ENCODE measurements at regions not wholly inside any gene's neighbourhood (a gene's known extent, or its start where the extent isn't known, plus 50 kb on each side); places are given as distances from the start of the nearest gene placed in this dataset.

DNA sequence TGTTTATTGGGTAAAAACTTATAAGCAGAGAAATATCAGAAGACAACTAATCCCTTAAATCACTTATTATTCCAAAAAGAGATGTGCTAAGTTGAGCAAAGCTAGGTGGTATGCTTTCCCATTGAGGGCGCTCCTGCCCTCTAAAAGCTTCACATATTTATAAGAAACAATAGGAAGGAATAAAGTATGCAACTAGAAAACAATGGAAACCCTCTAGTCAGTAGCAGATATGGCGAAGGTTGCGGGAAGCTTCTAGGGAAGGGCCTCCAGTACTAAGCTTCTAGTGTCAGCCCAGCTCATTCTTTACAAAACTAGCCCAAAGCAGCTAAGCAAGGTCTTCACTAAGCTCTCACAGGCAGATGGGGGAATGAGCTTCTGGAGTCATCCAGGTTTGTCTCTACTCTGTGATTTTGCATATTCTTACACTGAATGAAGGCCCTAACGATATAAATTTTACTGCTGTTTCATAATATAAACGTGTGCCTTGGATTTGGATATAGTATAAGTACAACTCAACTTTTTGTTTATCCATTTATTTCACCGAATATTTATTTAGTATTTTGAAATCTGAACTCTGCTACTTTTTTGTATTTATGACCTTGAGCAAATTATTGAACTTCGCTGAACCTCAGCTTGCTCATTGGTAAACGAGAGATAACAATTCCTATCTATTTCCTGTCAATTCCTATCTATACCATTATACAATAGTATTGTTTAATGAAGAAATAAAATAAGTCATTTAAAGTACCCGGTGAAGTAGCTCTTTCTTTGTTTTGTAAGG lies 571.4 kb downstream of the ELAVL2 start:
- TF ChIP-seq POLR2A (IDR thresholded peaks at IDR 0.05; ENCODE audit: low read depth) (no peak), EP300 (IDR thresholded peaks at IDR 0.05) (no peak), POLR2AphosphoS5 (IDR thresholded peaks at IDR 0.05) (no peak)
- TF ChIP-seq, protein P1, sequence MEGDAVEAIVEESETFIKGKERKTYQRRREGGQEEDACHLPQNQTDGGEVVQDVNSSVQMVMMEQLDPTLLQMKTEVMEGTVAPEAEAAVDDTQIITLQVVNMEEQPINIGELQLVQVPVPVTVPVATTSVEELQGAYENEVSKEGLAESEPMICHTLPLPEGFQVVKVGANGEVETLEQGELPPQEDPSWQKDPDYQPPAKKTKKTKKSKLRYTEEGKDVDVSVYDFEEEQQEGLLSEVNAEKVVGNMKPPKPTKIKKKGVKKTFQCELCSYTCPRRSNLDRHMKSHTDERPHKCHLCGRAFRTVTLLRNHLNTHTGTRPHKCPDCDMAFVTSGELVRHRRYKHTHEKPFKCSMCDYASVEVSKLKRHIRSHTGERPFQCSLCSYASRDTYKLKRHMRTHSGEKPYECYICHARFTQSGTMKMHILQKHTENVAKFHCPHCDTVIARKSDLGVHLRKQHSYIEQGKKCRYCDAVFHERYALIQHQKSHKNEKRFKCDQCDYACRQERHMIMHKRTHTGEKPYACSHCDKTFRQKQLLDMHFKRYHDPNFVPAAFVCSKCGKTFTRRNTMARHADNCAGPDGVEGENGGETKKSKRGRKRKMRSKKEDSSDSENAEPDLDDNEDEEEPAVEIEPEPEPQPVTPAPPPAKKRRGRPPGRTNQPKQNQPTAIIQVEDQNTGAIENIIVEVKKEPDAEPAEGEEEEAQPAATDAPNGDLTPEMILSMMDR (IDR thresholded peaks at IDR 0.05) = no peak

Measured in esophagus muscularis mucosa (tissue), 4 donors.